Mesendoderm (in vitro differentiated cells): ENCODE measurements at regions not wholly inside any gene's neighbourhood (a gene's known extent, or its start where the extent isn't known, plus 50 kb on each side); places are given as distances from the start of the nearest gene placed in this dataset.

Experiments
- DNase-seq: peaks from one replicate; pipeline ENCODE4 v3.0.0; 2013
- H2AK5ac ChIP-seq: 2 replicates; pipeline ENCODE4 v1.6.1; 2013; ENCODE audit warnings: low read length, inconsistent platforms
- H2BK120ac ChIP-seq: 2 replicates; pipeline ENCODE4 v1.6.1; 2013; ENCODE audit warnings: low read depth, mild to moderate bottlenecking, low read length, moderate library complexity, mixed read lengths
- H2BK15ac ChIP-seq: replicated peaks from 2 replicates; pipeline ENCODE4 v1.6.1; 2013; ENCODE audit warnings: low read depth, mild to moderate bottlenecking, moderate library complexity
- H2BK5ac ChIP-seq: 2 replicates; pipeline ENCODE4 v1.6.1; 2013; ENCODE audit warnings: low read length, inconsistent platforms
- H3K18ac ChIP-seq: 2 replicates; pipeline ENCODE4 v1.6.1; 2013; ENCODE audit warnings: mild to moderate bottlenecking, low read length, mixed read lengths
- H3K23ac ChIP-seq: one replicate; pipeline ENCODE4 v1.6.1; 2013; ENCODE audit warnings: low read length
- H3K27ac ChIP-seq: 2 replicates; pipeline ENCODE4 v1.5.1; 2013; ENCODE audit warnings: low read depth, mild to moderate bottlenecking, inconsistent platforms, low read length, moderate library complexity
- H3K27me3 ChIP-seq: 2 replicates; pipeline ENCODE4 v1.6.1; 2013; ENCODE audit warnings: low read length, control low read depth, mild to moderate bottlenecking, inconsistent platforms; ENCODE audit not compliant: insufficient read depth, poor library complexity
- H3K36me3 ChIP-seq: 2 replicates; pipeline ENCODE4 v1.6.1; 2013; ENCODE audit warnings: low read length, inconsistent platforms; ENCODE audit not compliant: control insufficient read depth, insufficient read depth
- H3K4ac ChIP-seq: one replicate; pipeline ENCODE4 v1.6.1; 2013; ENCODE audit warnings: low read depth, mild to moderate bottlenecking, low read length, moderate library complexity
- H3K4me1 ChIP-seq: 2 replicates; pipeline ENCODE4 v1.6.1; 2013; ENCODE audit warnings: low read depth, low read length, inconsistent platforms; ENCODE audit not compliant: control insufficient read depth
- H3K4me2 ChIP-seq: 2 replicates; pipeline ENCODE4 v1.6.1; 2013; ENCODE audit warnings: low read length
- H3K4me3 ChIP-seq: 2 replicates; pipeline ENCODE4 v1.5.1; 2013; ENCODE audit warnings: mild to moderate bottlenecking, low read length
- H3K56ac ChIP-seq: one replicate; pipeline ENCODE4 v1.6.1; 2013; ENCODE audit warnings: low read length
- H3K79me1 ChIP-seq: 2 replicates; pipeline ENCODE4 v1.6.1; 2013; ENCODE audit warnings: low read length, inconsistent platforms
- H3K79me2 ChIP-seq: 2 replicates; pipeline ENCODE4 v1.6.1; 2013; ENCODE audit warnings: mild to moderate bottlenecking, low read length; ENCODE audit not compliant: control insufficient read depth, insufficient read depth
- H3K9ac ChIP-seq: 2 replicates; pipeline ENCODE4 v1.6.1; 2013; ENCODE audit warnings: low read length, inconsistent platforms
- H4K5ac ChIP-seq: one replicate; pipeline ENCODE4 v1.6.1; 2013; ENCODE audit warnings: low read length
- H4K8ac ChIP-seq: one replicate; pipeline ENCODE4 v1.6.1; 2013; ENCODE audit warnings: low read depth, mild to moderate bottlenecking, control low read depth, low read length, moderate library complexity
- WGBS: extraction: QIAGEN DNeasy Blood & Tissue Kit; methylation state at CpG from one replicate; pipeline ENCODE4 v1.1.7; 2013; ENCODE audit warnings: low lambda C conversion rate, missing lambda C conversion rate; ENCODE audit not compliant: insufficient coverage; ENCODE audit errors: extremely low coverage; 5-methylcytosine and 5-hydroxymethylcytosine counted together

DNA sequence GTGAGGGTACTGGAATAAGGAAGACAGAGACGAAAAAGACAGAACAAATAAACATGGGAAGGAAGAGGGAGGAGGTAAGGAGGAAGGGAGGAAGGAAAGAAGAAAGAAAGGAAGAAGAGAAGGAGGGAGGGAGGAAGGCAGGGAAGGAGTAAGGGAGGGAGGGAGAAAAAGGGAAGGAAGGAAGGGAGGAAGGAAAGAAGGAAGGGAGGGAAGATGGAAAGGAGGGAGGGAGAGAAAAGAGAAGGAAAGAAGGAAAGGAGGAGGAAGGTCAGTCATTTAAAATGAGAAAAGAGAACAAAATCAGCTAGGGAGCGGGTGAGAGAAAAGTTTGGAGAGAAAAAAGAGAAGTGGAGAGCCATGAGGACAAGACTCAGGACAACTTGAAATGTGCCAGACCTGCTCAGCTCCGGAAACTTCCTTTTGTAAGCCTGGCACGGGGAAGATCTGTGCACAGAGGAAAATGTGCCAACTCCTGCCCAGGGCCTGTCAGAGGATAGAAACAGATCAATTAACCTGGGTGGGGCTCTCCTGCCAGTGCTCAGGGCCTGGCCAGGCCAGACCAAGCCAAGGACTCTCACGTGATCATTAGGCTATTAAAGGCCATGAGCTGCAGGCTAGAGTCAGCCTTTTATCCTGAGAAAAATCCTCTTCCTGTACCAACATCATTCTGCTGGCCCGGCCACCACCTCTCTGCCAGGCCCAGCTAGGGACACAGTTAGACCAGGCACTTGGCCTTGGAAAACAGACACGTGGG lies 50.1 kb upstream of the BCL6 start:
- Histone ChIP-seq H3K4me1 (peaks cover 2% of the 10 kb centered on the region), H3K27me3 (no peaks in the 10 kb centered on the region), H3K79me2 (no peaks in the 10 kb centered on the region), H3K56ac (no peak overlapping the region), H3K27ac (no peak overlapping the region), H4K8ac (no peak overlapping the region), H2BK120ac (no peak overlapping the region), H2AK5ac (no peak overlapping the region), H3K36me3 (no peaks in the 10 kb centered on the region), H3K23ac (no peak overlapping the region), H3K79me1 (no peaks in the 10 kb centered on the region), H3K4ac (no peak overlapping the region), H4K5ac (no peak overlapping the region), H2BK5ac (no peak overlapping the region), H2BK15ac (no peak overlapping the region), H3K9ac (no peak overlapping the region), H3K18ac (no peak overlapping the region), H3K4me2 (no peak overlapping the region), H3K4me3 (no peak overlapping the region)
- WGBS, result 100% methylated on average over 1 of the region's 7 CpGs
- no peak for DNase-seq

DNA sequence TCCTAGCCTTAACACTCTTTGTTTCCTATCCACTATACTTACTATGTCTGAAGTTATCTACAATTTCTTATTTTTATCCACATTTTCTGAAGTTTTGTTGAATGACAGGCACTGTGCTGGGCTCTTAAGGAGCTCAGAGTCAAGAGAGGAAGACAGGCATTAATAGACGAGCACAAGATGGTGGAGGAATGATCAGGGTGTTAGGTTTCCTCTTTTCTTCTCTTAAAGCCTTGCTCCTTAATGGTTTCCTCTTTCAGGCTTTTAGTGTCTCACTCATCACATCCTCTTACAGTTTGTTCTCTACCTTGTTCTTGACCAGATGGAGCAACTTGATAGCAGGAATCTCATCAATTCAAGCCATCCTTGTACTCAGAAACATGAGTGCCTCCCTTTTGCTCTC lies 52.9 kb upstream of the BCL6 start:
- Histone ChIP-seq H3K79me2 (no peaks in the 10 kb centered on the region), H4K8ac (no peak overlapping the region)
- no CpG with 5 or more reads among the region's 1 CpG for WGBS

DNA sequence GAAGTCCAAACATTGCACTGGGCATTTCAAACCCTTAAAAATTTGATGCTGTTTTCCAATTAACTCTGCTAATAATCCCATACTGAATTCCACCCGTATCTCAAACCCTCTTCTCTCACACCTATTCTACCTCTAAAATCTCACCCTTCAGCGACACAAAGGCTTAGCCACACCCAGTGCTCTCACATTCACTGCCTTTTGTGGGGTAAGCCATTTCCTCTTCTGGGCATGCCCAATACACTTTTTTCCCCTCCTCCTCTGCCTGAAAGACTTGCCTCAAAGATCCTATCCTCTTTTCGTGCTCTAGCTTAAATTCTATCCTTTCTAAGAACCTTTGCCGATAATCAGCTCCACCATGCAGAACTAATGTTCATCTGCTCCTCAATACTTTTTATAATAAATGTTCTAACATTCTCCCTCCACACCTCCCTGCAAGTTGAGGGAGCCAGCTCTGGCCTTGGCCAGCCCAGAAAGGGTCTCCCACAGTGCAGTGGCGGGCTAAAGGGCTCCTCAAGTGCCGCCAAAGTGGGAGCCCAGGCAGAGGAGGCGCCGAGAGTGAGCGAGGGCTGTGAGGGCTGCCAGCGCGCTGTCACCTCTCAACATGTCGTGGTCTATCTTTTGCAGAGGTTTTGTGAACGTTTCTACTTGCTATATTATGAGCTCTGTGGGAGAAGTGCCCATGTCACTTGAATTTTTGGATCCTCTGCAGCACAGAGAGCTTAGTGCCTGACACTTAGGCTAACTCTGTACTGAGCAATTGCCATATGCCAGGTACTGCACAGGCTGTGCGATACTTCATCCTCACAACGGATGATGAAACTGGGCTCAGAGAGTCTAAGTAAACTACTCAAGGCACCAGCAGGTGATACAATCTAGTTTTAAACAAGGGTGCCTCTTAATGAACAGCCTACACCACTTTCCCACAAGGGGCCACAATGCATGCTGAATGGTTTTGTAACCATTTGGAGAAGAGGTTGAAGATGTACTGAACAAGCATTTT lies 53.6 kb upstream of the BCL6 start:
- Histone ChIP-seq H2BK5ac (no peak overlapping the region), H3K18ac (no peak overlapping the region), H3K27me3 (no peaks in the 10 kb centered on the region), H3K4ac (peak overlapping the region; percentile 5), H3K4me3 (no peak overlapping the region), H3K79me2 (no peaks in the 10 kb centered on the region), H3K9ac (no peak overlapping the region), H4K5ac (no peak overlapping the region), H2AK5ac (no peak overlapping the region), H2BK15ac (no peak overlapping the region), H3K23ac (no peak overlapping the region), H4K8ac (no peak overlapping the region), H3K4me2 (no peak overlapping the region), H3K27ac (no peak overlapping the region), H3K36me3 (no peaks in the 10 kb centered on the region), H3K56ac (no peak overlapping the region), H2BK120ac (no peak overlapping the region), H3K79me1 (no peaks in the 10 kb centered on the region), H3K4me1 (peaks cover 2% of the 10 kb centered on the region)
- 100% methylated on average over 1 of the region's 15 CpGs for WGBS
- DNase-seq, result peak; percentile 48

More for the DNA sequence above, 52.9 kb upstream of the BCL6 start:
- no peak overlapping the region for H3K4me2 ChIP-seq
- H3K4me1 ChIP-seq, result peaks cover 2% of the 10 kb centered on the region
- no peak overlapping the region for H3K9ac ChIP-seq
- no peak overlapping the region for H3K27ac ChIP-seq
- no peak overlapping the region for H4K5ac ChIP-seq
- no peak overlapping the region for H2AK5ac ChIP-seq
- H3K4me3 ChIP-seq, result no peak overlapping the region
- no peak overlapping the region for H2BK120ac ChIP-seq
- DNase-seq, result peak; percentile 11
- H2BK5ac ChIP-seq, result no peak overlapping the region
- no peak overlapping the region for H2BK15ac ChIP-seq
- H3K79me1 ChIP-seq, result no peaks in the 10 kb centered on the region
- H3K36me3 ChIP-seq, result no peaks in the 10 kb centered on the region
- no peak overlapping the region for H3K23ac ChIP-seq
- H3K4ac ChIP-seq, result no peak overlapping the region
- H3K18ac ChIP-seq, result no peak overlapping the region
- no peaks in the 10 kb centered on the region for H3K27me3 ChIP-seq
- H3K56ac ChIP-seq, result no peak overlapping the region

DNA sequence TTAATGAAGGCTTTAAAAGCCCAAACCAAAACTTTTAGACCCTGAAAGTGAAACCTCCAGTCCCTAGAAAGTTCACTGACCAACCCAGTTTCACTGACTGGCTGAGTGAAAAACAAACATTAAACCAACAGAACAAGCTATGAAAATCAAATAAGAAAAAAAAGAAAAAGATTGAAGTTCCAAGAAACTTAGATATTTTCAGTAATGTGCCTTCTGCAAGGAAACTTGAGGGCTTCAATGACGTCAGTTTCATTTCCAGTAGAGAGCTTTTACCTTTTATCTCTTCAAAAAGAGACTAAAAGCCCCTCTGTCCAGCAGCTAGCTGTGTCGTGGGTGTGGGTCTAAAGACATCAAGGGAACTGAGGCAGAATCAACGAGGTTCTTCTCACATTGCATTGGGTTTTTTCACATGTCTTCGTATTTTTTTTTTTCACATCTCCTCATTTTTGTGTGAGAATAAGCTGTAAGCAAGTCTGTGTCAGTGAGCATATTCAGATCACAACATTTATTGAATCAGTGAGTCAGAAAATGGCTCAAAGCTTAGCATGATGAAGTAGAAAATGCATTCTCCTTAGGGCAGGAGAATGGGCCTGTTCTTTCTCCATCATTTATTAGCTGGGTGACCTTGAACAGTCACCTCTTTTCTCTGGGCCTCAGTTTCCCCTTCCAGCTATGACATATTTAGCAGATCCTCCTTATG lies 54.8 kb upstream of the BCL6 start:
- Histone ChIP-seq H3K56ac (no peak overlapping the region), H2BK120ac (no peak overlapping the region), H3K4me3 (no peak overlapping the region), H4K8ac (no peak overlapping the region), H2AK5ac (no peak overlapping the region), H3K23ac (no peak overlapping the region), H3K27ac (no peak overlapping the region), H3K79me2 (no peaks in the 10 kb centered on the region), H3K4me1 (peaks cover 2% of the 10 kb centered on the region), H2BK15ac (no peak overlapping the region), H4K5ac (no peak overlapping the region), H3K27me3 (no peaks in the 10 kb centered on the region), H3K79me1 (no peaks in the 10 kb centered on the region), H3K18ac (no peak overlapping the region), H3K4ac (no peak overlapping the region), H2BK5ac (no peak overlapping the region), H3K36me3 (no peaks in the 10 kb centered on the region), H3K4me2 (no peak overlapping the region), H3K9ac (no peak overlapping the region)
- WGBS, result no CpG with 5 or more reads among the region's 4 CpGs
- DNase-seq, result no peak

DNA sequence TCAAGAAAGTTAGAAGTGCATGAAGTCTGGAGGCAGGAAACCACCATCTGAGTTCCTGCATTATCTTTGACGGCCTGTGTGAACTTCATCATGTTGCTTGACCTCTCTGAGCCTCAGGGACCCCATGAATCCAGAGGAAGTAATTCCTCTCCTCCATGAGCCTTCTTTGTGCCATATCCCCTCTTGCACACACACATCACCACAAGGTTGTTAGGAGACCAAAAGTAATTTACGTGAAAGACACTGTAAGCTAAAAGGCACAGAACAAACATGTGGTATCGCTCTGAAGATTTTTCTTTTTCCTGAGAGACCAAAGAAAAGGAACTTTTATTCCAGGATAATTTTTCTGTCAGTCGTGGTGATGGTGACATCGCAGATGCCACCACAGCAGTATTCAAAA lies 55.9 kb upstream of the BCL6 start:
- Histone ChIP-seq H3K56ac (no peak overlapping the region), H3K79me2 (no peaks in the 10 kb centered on the region), H3K36me3 (no peaks in the 10 kb centered on the region), H3K23ac (no peak overlapping the region), H3K4me2 (no peak overlapping the region), H3K79me1 (no peaks in the 10 kb centered on the region), H2BK120ac (no peak overlapping the region), H3K4ac (no peak overlapping the region), H4K8ac (no peak overlapping the region), H3K27me3 (no peaks in the 10 kb centered on the region), H2BK15ac (no peak overlapping the region), H3K18ac (no peak overlapping the region), H2BK5ac (no peak overlapping the region), H3K4me3 (no peak overlapping the region), H3K4me1 (peaks cover 2% of the 10 kb centered on the region), H3K9ac (no peak overlapping the region), H4K5ac (no peak overlapping the region), H2AK5ac (no peak overlapping the region), H3K27ac (no peak overlapping the region)
- no peak for DNase-seq
- no CpG with 5 or more reads among the region's 5 CpGs for WGBS
